ENCODE measurements at regions not wholly inside any gene's neighbourhood (a gene's known extent, or its start where the extent isn't known, plus 50 kb on each side); places are given as distances from the start of the nearest gene placed in this dataset.

- TF ChIP-seq, protein P1, sequence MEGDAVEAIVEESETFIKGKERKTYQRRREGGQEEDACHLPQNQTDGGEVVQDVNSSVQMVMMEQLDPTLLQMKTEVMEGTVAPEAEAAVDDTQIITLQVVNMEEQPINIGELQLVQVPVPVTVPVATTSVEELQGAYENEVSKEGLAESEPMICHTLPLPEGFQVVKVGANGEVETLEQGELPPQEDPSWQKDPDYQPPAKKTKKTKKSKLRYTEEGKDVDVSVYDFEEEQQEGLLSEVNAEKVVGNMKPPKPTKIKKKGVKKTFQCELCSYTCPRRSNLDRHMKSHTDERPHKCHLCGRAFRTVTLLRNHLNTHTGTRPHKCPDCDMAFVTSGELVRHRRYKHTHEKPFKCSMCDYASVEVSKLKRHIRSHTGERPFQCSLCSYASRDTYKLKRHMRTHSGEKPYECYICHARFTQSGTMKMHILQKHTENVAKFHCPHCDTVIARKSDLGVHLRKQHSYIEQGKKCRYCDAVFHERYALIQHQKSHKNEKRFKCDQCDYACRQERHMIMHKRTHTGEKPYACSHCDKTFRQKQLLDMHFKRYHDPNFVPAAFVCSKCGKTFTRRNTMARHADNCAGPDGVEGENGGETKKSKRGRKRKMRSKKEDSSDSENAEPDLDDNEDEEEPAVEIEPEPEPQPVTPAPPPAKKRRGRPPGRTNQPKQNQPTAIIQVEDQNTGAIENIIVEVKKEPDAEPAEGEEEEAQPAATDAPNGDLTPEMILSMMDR (IDR thresholded peaks at IDR 0.05) = no peak
- TF ChIP-seq POLR2AphosphoS5 (IDR thresholded peaks at IDR 0.05) (no peak), POLR2A (IDR thresholded peaks at IDR 0.05) (no peak)
These were observed 82.0 kb upstream of the AKIRIN2 start for GRCh38 chr6:87784051-87784450.

Measured in breast epithelium (tissue), 3 donors.